ENCODE measurements at regions not wholly inside any gene's neighbourhood (a gene's known extent, or its start where the extent isn't known, plus 50 kb on each side); places are given as distances from the start of the nearest gene placed in this dataset.
A peak's percentile ranks its signal among the peaks of the same experiment; 100 is the strongest.
"Not testable (repeated sequence)": the region's sequence is repeated elsewhere in the genome, so short reads cannot be mapped to it uniquely, and the experiment has no call there.

DNA sequence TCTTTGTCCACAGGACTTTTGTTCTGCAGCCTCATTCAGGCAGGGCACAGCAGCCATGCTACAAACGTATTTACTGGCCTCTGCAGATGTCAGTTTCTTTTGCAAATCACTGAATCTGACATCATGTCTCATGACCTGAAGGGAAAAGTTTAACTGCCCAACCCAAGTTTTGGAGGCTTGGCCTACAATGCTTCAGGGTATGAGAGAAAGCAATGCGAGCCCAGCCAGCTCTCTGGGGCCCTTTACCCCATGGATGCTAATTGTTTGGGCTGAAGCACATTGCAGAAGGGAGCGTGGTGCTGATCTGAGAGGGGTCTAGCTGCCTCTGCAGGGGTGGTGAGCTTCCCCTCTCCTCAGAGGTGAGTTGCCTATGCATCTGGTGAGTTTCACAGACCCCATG, 179.9 kb upstream of the CXCL12 start:
- no peak for DNase-seq (ENCODE audit: low read depth, low spot score)

DNA sequence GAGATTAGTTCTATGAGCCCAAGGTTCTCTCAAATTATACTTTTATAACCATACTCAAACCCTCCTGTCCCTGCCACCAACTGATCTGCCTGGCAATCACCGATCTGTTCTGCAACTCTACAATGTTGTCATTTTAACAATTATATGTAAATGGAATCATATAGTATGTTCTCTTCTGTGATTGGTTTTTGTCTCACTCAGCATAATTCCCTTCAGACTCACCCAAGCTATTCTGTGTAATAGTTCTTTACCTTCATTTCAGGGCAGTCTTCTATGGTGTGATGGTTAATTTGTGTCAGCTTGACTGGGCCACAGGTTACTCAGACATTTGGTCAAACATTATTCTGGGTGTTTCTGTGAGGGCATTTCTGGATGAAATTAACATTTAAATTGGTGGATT, 181.9 kb upstream of the CXCL12 start:
- no peak for DNase-seq (ENCODE audit: low read depth, low spot score)

DNA sequence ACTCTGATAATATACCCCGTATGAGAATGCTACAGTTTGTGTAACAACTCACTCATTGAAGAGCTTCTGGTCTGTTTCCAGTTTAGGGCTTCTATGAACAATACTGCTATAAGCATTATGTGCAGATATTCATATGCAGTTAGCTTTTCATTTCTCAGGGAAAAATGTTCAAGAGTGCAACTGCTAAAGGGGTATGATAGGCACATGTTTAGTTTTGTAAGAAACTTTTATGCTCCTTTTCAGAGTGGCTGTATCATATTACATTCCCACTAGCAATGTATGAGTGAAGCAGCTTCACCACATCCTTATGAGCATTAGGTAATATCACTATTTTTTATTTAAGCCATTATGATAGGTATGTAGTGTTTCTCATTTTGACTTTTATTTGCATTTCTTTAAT, 182.6 kb upstream of the CXCL12 start:
- DNase-seq (ENCODE audit: low read depth, low spot score): peak; percentile 15

DNA sequence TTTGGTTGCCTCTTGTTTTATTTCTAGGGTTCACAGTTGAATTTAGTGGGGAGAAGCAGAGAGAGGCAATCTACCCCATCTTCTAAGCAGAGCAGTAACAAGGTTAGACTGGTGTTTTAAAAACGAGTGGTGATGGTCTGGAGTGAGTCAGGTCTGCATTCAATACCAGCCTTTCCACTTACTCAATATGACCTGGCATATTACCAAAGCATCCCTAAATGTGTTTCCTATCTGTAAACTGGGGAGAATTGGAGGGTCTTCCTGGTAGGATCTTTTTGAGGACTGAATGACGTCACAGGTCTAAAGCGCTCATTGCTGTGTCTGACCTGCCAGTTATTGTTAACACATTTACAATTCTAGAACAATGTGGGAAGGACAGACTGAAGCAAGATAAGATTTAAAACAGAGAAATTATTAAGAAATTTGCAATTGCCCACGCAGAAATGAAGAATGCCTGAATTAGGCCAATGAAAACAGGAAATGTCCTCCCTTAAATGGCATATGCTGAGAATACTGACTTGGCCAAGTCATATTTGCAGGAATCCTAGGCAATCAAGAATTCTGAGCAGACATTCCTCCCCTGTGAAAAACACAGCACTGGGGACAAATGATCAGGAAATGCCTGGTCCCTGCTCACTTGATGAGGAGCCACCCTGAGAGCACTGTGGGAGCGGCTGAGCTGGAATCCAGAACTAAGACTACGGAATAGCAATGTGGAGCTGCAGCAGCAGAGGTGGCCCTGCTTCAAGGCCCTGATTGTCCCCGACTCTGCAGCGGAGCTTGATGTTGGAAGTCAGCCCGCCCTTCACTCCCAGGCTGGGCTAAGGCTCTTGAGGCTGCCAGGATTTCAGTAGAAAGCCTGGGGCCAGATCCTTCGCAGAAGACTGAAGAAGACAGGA, 184.5 kb upstream of the CXCL12 start:
- peak; percentile 84 for DNase-seq (ENCODE audit: low read depth, low spot score)

DNA sequence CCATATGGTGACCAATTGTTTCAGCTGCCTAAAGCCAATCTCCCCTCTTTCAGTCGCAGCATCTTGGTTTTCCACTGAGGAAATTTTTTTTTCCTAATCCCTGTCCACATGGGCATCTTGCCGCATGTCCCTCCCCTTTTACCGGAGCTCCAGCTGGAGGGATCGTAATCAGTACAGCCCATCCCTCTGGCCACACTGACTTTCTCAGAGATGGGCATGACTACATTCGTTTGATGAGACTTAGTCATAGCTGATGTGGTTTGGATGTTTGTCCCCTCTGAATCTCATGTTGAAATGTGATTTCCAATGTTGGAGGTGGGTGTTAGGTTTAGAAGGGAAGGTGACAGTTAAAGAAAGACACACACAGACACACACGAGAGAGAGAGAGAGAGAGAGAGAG, 186.8 kb upstream of the CXCL12 start:
- DNase-seq (ENCODE audit: low read depth, low spot score): peak; percentile 21

DNA sequence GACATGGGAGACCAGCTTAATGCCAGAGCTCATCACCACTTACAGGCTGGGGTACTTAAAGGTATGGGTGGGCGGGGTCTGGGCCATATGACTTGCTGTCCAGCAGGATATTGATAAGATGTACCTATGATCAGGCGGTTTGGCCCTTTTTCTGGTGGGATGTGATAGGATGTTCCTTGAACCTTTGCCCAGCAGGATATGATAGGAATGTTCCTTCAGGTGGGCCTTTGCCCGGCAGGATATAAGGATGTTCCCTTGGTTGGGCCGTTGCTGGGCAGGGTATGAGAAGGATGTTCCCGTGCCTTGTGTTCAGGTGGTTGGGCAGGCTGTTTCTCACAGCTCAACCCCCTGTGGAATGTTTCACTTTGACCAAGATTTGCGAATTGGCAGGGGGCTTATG, 187.2 kb upstream of the CXCL12 start:
- no peak for DNase-seq (ENCODE audit: low read depth, low spot score)

DNA sequence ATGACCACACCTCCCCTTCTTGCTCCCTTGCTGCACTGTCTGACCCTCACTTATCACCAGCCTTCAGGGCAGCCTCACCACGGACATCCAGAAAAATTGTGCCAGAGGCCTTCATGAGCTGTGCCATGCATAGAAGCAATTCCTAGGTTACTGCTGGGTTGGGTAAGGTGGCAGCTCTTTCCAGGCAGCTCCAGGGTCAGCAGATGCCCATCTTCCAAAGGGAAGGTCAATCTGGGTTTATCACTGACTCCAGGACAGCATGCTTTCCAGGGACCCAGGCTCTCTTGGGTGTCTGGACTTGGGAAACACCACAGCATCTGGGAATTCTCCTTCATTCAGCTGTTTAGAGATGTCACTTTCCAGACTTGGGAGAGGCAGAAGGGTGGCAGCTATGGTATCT, 188.9 kb upstream of the CXCL12 start:
- DNase-seq (ENCODE audit: low read depth, low spot score): no peak

DNA sequence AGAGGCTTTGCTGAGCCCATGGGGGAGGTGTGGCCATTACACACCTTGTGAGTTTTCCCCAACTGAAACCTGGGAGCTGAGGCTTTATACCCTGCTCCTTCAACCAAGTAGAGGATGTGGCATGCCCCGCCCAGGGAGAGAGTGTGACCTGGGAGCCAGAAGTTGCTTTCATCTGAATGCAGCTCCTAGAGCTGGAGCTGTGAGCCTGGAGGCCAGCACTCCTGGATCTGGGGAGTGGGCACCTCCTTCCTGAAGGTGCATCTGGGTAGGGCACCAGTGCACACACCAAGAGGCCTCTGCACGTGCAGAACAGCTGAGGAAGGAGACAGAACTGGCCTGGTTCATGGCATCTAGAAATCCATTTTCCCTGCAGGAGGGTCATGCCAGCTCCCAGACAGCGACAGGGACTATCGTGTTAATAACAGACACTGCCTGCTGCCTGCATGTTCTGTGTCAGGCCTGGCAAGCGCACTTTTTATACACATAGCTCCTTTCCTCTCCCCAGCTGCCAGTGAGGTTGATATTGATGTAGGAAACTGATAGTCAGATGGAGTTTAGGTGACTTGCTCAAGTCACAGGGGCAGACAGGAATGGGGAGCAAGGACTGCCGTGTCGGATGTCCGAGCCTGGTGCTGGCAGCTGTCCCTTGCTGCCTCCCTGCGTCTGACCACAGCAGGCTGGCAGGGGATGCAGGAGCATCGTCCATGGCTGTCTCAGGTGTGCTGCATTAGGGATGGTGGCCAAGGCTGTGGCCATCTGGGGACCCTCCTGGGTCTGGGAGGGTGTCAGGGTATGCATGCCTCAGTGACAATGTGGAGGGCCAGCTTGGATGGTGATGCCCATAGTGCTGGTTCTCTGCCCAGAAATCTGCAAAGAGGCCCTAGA, 189.9 kb upstream of the CXCL12 start:
- no peak for DNase-seq (ENCODE audit: low read depth, low spot score)

DNA sequence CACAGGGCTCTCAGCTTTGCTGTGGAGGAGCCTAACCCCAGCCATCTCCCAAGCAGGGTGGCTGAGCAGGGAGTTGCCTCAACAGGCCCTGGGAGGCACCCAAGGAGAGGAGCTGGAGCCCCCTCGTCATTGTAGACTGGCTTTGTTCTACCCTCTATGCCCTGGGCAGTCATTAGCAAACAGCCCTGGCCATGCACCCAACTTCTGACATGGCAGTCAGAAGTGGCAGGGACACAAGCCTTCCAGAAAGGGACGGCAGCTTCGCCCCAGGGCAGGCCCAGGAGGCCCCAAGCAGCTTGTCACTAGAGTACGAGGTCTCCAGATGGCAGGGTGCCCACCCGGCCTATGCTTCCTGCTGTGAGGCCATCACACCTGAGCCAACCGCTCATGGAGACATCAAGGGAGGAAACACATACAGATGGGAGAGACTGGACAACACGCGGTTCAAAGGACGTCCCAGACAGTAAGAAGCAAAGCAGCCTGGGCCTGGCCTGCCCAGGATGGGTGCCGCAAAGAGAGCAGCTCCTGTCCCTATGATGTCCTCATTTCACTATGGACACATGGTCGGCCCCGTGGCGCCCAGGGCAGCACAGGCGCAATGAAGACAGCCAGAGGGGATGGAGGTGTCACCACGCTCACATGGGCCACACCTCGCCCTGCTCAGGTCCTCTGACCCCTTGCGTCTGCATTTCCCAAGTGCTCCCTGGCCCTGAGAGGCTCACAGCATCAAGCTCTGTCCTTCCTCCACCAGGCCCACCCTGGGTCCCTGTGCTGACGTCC, 190.9 kb upstream of the CXCL12 start:
- no peak for DNase-seq (ENCODE audit: low read depth, low spot score)

DNA sequence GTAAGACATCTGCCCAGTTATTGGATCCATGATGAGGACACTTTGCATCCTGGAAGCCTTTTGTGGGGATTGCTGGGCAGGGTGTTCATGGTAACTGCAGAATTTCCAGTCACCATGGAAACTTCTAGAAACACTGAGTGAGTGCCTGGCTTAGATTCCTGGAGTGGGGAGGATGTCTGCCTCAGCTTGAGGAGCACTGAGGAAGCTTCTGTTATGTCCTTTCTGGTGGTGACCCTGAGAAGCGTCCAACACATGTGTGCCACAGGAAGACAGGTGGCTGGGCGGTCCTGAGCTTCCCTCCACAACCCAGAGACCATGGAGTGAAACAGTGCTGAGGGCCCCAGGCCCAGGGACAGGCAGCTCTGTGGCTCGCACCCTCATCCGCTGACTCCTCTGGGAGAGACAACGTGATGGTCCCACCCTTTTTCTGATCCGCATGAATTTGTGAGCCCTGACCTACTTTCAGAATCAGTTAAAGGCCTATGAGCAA, 191.8 kb upstream of the CXCL12 start:
- DNase-seq (ENCODE audit: low read depth, low spot score): peak; percentile 23

DNA sequence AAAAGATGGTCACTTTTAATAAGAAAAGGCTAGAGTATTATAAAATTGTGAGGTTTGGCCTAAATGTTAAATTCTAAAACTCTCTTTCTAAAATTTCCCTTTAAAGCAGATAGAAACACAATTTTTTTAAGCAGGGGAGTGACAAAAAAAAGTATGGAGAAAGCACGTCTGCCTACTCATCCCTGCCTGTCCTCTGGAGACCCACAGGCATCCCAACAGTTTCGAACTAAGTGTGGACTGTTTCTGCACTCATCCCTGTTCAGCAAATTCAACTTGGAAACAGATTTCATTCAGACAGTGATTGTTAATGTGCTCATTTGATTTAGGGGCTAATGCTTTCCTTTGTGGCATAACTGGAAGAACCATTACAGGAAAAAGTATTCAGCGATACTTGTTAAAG, 192.6 kb upstream of the CXCL12 start:
- no peak for DNase-seq (ENCODE audit: low read depth, low spot score)

DNA sequence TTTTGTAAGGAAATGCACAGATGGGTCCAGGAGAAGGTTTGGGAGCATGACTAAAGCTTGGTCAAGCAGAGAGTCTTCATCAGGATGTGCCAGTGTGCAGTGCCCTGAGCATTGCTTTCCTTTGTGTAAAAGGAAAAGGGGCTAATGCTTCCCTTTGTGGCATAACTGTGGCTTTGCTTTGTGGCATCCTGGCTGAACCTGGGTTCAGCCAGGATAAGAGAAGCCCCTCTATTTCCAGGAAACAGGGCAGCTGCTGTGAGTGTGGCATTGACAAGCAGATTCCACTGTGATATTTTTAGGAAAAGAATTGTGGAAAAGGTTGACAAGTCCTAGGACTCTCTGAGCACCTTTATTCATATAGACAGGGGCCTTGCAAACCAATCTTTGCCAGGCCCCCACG, 193.4 kb upstream of the CXCL12 start:
- DNase-seq (ENCODE audit: low read depth, low spot score): no peak

DNA sequence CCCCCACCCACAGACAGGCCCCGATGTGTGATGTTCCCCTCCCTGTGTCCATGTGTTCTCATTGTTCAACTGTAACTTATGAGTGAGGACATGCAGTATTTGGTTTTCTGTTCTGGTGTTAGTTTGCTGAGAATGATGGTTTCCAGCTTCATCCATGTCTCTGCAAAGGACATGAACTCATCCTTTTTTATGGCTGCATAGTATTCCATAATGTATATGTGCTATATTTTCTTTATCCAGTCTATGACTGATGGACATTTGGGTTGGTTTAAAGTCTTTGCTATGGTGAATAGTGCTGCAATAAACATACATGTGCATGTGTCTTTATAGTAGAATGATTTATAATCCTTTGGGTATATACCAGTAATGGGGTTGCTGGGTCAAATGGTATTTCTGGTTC, 194.1 kb upstream of the CXCL12 start:
- not testable (repeated sequence) for DNase-seq (ENCODE audit: low read depth, low spot score)

DNA sequence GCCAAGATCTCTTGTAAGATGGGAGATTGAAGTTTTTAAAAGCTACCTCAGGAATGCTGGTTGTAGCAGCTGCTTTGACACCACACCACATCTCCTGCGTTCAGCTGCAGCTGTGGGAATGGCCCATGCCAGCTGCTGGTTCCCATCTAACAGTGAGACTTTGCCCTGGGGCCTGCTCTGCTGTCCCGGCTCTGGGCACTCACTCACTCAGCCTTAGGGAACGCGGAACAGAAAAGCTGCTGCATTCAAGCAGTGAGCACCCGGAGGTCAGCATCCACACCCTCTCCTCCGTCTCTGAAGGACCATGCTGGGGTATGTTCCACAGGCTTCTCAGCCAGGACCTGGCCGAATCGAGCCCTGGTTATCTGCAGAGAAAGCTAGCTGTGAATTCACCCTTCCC, 197.1 kb upstream of the CXCL12 start:
- DNase-seq (ENCODE audit: low read depth, low spot score): no peak

DNA sequence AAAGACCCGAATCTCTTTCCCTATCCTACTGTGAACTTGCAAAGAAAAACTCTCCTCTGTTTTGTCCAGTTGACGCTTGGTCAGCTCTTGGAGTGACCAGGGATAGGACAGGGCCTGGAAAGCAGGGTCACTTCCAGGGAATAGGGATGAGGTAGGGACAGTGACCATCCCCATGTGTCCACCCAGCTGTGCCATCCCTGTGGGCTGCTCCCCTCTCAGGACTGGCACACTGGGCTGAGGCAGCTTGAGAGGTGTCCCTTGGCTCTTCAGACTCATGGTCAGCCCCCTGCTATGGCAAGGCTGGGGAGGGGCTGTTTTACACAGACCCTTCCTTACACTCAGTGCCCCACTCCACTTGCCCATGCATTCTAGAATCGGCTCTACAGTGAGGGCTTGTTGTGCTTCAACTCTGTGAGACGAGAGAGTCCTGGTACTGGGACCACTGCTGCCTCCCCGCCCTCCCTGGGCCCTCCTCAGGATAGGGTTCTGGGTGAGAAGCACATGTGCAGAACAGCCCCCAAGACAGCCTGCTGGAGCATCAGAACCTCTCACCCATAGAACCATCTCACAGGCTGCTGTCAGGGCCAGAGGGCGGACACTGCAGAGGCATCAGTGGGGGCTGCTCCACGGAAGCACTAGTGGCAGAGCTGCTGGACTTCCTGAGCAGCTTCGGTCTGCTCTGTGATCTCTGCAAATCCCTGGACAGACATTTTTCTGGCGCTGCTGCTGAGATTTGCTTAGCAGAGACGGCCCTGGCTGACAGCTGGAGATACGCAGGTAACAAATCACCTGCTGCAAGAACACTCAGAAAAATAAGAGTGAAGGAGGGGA, 202.8 kb upstream of the CXCL12 start:
- DNase-seq (ENCODE audit: low read depth, low spot score): no peak

DNA sequence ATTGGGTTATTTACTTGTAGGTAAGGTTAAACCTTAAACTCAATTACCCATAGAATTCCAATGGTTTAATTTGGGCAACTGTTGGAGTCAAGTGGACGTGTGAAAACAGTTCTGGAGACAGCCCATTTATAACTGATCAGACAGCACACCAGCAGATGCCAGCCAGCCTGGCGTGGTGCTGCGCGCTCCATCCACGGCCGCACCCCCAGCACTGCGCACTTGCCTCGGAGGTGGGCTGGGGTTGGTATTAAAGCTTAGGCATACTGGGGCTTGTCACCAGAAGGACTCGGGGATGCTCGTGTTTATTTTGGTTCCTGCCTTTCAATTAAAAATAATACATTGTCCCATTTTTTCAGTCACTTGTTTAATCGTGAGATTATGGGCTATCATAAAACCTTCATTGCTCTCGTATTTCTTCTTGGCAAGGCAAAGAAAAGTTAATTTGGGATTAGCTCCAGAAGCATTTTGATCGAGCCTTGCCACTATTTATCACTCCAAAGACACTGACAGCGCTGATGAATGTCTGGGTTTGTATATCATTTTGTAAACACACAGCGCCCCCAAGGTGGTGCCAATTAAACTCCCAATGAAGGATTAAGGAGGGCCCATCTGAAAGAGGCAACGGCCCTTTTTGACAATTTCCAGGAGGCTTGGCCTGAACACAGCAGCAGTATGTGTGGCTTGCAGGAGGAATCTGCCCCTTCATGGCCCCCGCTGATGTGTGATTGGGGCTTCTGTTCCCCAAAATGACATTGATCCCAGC, 204.5 kb upstream of the CXCL12 start:
- DNase-seq (ENCODE audit: low read depth, low spot score): no peak

DNA sequence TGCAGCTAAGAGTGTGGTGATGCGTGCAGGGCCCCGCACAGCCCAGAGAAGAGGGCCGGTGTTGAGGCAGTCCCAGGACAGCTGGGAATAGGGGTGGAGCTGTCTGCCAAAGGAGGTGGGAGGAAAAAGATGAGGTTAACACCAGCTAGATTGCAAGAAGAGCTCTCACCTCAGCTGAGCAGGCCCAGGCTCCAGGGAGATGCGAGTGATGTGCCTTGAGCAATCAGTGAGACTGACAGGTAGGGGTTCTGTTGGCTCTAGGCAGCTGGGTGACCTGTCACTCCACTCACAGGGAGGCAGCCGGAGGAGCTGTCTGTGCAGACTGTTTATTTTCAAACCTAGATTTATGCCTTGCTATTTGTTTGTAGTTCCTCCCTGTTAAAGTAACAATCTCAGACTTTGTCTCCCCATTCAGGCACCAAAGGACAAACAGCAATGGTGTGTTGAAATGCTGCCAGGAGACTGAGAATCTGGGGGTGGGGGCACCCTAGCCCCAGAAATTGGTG, 205.1 kb upstream of the CXCL12 start:
- DNase-seq (ENCODE audit: low read depth, low spot score): no peak

DNA sequence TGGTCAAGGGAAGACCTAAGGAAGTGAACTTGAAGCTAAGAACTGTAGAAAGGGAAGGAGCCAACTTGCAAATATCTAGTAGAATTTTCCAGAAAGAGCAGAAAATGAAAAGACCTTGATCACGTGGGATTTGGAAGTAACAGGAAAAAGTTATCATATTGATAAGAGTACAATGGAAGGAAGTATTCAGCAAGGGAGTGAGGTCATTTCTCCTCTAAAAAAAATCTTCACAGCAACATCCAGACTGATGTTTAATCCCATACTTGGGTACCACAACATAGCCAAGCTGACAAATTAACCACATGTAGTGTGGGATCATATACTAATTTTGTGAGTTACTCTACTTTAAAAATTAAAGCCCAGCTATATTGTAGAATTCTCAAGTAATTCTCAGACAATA, 207.0 kb upstream of the CXCL12 start:
- DNase-seq (ENCODE audit: low read depth, low spot score): no peak

DNA sequence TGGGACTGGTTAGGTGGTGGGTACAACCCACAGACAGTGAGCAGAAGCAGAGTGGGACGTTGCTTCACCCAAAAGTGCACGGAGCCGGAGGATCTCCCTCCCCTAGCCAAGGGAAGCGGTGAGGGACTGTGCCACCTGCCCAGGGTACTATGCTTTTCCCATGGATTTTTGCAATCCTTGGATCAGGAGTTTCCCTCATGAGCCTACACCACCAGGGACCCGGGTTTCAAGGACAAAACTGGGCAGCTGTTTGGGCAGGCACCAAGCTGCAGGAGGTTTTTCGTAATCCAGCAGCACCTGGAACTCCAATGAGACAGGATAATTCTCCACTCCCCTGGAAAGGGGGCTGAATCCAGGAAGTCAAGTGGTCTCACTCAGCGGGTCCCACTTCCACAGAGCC, 209.1 kb upstream of the CXCL12 start:
- DNase-seq (ENCODE audit: low read depth, low spot score): no peak

DNA sequence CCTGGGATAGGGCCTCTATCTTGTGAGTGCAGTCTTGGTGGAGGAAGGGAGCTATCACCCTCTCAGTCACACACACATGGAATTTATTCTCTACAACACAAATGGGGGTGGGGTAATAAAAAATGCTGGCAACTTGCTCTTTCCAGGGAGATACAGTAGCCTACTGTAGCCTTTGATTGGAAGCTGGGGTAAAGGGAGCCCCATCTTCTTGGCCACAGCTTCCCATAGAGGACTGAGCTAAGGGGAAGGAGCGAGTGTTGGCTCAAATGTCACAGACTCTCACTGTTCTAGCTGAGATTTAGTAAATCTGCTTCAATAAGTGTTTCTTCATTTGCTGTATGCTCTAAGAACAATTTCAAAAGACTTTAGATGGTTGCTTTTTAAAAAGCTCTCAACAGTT, 222.2 kb upstream of the CXCL12 start:
- no peak for DNase-seq (ENCODE audit: low read depth, low spot score)

Measured in astrocyte of the hippocampus (primary cell).